ENCODE measurements at regions not wholly inside any gene's neighbourhood (a gene's known extent, or its start where the extent isn't known, plus 50 kb on each side); places are given as distances from the start of the nearest gene placed in this dataset.
A peak's percentile ranks its signal among the peaks of the same experiment; 100 is the strongest.

- Histone ChIP-seq H3K36me3 (no peaks in the 10 kb centered on the region), H3K9me3 (peaks cover 0 to 3% of the 10 kb centered on the region in 2 donors), H3K4me3 (no peak overlapping the region), H3K27ac (no peak overlapping the region), H3K4me1 (no peaks in the 10 kb centered on the region), H3K27me3 (no peaks in the 10 kb centered on the region)
- DNase-seq (peak in 1 of 4 donors; percentile 21), ATAC-seq (no peak)
- intact Hi-C loops (cut with DNase I), result no loop called here
- TF ChIP-seq CTCF (IDR thresholded peaks at IDR 0.05), result no peak
These were observed 1362.7 kb upstream of the CHAC2 start for GRCh38 chr2:52404866-52405265.

GRCh38 chr2:52404046-52404445 is 1363.6 kb upstream of the CHAC2 start:
- ATAC-seq, result no peak
- DNase-seq, result no peak
- intact Hi-C loops (cut with DNase I), result no loop called here
- Histone ChIP-seq H3K4me3 (no peak overlapping the region), H3K27ac (no peak overlapping the region), H3K36me3 (no peaks in the 10 kb centered on the region), H3K9me3 (peaks cover 0 to 3% of the 10 kb centered on the region in 2 donors), H3K27me3 (no peaks in the 10 kb centered on the region), H3K4me1 (no peaks in the 10 kb centered on the region)
- no peak for TF ChIP-seq CTCF (IDR thresholded peaks at IDR 0.05)

GRCh38 chr2:52402128-52402527 is 1365.5 kb upstream of the CHAC2 start:
- Histone ChIP-seq H3K4me1 (no peaks in the 10 kb centered on the region), H3K4me3 (no peak overlapping the region), H3K36me3 (no peaks in the 10 kb centered on the region), H3K27ac (no peak overlapping the region), H3K9me3 (peaks cover 0 to 3% of the 10 kb centered on the region in 2 donors), H3K27me3 (no peaks in the 10 kb centered on the region)
- DNase-seq, result no peak
- no peak for TF ChIP-seq CTCF (IDR thresholded peaks at IDR 0.05)
- no peak for ATAC-seq
- intact Hi-C loops (cut with DNase I), result no loop called here

- Histone ChIP-seq H3K27me3 (no peaks in the 10 kb centered on the region), H3K27ac (no peak overlapping the region), H3K9me3 (peaks cover 0 to 3% of the 10 kb centered on the region in 2 donors), H3K4me1 (no peaks in the 10 kb centered on the region), H3K4me3 (no peak overlapping the region), H3K36me3 (no peaks in the 10 kb centered on the region)
- intact Hi-C loops (cut with DNase I), result no loop called here
- TF ChIP-seq CTCF (IDR thresholded peaks at IDR 0.05), result no peak
- DNase-seq, result no peak
- ATAC-seq, result no peak
These were observed 1364.9 kb upstream of the NRXN1 start for GRCh38 chr2:52396836-52397235.

- H3K4me1 ChIP-seq, result no peaks in the 10 kb centered on the region
- no peak overlapping the region for H3K27ac ChIP-seq
- no peak overlapping the region for H3K4me3 ChIP-seq
- DNase-seq (no peak), ATAC-seq (no peak)
- H3K27me3 ChIP-seq, result no peaks in the 10 kb centered on the region
- intact Hi-C loops (cut with DNase I), result no loop called here
- H3K9me3 ChIP-seq, result peaks cover 0 to 3% of the 10 kb centered on the region in 2 donors
- no peak for TF ChIP-seq CTCF (IDR thresholded peaks at IDR 0.05)
- no peaks in the 10 kb centered on the region for H3K36me3 ChIP-seq
These were observed 1364.0 kb upstream of the NRXN1 start for GRCh38 chr2:52395912-52396311.
